ENCODE measurements at regions not wholly inside any gene's neighbourhood (a gene's known extent, or its start where the extent isn't known, plus 50 kb on each side); places are given as distances from the start of the nearest gene placed in this dataset.

GRCh38 chr4:57331959-57332358, 221.8 kb upstream of the IGFBP7 start:
- Histone ChIP-seq H3K9me3 (ENCODE audit: low read length) (no peaks in the 10 kb centered on the region), H2AFZ (ENCODE audit: low read length) (no peak overlapping the region), H3K4me1 (ENCODE audit: insufficient read depth, low read length) (no peaks in the 10 kb centered on the region), H3K27me3 (ENCODE audit: low read length) (peaks cover 19% of the 10 kb centered on the region; the same call in 1 of the 2 replicates), H3K36me3 (ENCODE audit: low read depth, low read length) (no peaks in the 10 kb centered on the region), H3K9ac (ENCODE audit: low read length) (no peak overlapping the region), H4K20me1 (ENCODE audit: low read length) (no peaks in the 10 kb centered on the region), H3K4me2 (ENCODE audit: low read length) (no peak overlapping the region), H3K27ac (ENCODE audit: low read length) (no peak overlapping the region), H3K4me3 (ENCODE audit: low read length) (no peak overlapping the region), H3K9me2 (replicated peaks; ENCODE audit: low read length) (no peaks in the 10 kb centered on the region), H3F3A (ENCODE audit: low read length, unreplicated experiment) (no peaks in the 10 kb centered on the region), H3K79me2 (ENCODE audit: low read length) (no peaks in the 10 kb centered on the region)
- POLR2A ChIA-PET (ENCODE audit: unreplicated experiment), result interaction anchor here (0.6 kb wide), 1 partner anchor 1777 kb away, joined by 3 read pairs; no protein-coding TSS in a partner anchor
- intact Hi-C loops (cut with micrococcal nuclease), result no loop called here
- no TSS peak for BruUV-seq (replicated peaks)
- no peak for DNase-seq
- TF ChIP-seq EZH2phosphoT487 (IDR thresholded peaks at IDR 0.05; ENCODE audit: borderline replicate concordance, low read length) (no peak), EZH2 (IDR thresholded peaks at IDR 0.05; ENCODE audit: low read length, unreplicated experiment) (no peak)
- TF ChIP-seq, protein P1, sequence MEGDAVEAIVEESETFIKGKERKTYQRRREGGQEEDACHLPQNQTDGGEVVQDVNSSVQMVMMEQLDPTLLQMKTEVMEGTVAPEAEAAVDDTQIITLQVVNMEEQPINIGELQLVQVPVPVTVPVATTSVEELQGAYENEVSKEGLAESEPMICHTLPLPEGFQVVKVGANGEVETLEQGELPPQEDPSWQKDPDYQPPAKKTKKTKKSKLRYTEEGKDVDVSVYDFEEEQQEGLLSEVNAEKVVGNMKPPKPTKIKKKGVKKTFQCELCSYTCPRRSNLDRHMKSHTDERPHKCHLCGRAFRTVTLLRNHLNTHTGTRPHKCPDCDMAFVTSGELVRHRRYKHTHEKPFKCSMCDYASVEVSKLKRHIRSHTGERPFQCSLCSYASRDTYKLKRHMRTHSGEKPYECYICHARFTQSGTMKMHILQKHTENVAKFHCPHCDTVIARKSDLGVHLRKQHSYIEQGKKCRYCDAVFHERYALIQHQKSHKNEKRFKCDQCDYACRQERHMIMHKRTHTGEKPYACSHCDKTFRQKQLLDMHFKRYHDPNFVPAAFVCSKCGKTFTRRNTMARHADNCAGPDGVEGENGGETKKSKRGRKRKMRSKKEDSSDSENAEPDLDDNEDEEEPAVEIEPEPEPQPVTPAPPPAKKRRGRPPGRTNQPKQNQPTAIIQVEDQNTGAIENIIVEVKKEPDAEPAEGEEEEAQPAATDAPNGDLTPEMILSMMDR (conservative IDR thresholded peaks at IDR 0.05; ENCODE audit: low read depth, low read length), result no peak
- no peak for ATAC-seq
- CTCF ChIA-PET, result no interaction called here

DNA sequence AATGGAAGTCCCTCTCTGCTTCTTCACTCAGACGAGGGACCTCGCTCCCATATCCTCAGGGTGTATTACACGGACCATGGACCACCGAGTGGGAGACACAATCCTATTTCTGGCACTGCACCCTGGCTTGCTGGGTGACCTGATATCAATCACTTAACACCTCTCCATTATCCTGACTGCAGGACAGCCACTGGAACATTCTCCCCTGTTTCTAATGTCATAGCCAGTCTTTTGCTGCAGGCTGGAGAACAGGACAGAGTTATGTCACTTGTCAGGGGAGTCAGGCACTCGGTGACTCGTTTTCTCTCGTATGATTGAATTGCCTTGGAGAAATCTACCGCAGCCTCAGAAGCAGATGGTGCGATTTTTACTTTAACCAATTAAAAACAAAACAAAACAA, 219.1 kb upstream of the IGFBP7 start:
- 0 out of 2 replicates have a peak overlapping the region, but pooled peaks have one; percentile 0 for H2AFZ ChIP-seq (ENCODE audit: low read length)
- H3K27me3 ChIP-seq (ENCODE audit: low read length), result peaks cover 20% of the 10 kb centered on the region; the same call in 1 of the 2 replicates
- no peaks in the 10 kb centered on the region for H3F3A ChIP-seq (ENCODE audit: low read length, unreplicated experiment)
- H3K4me3 ChIP-seq (ENCODE audit: low read length), result no peak overlapping the region
- DNase-seq, result no peak
- H3K9ac ChIP-seq (ENCODE audit: low read length), result no peak overlapping the region
- H3K36me3 ChIP-seq (ENCODE audit: low read depth, low read length), result no peaks in the 10 kb centered on the region
- intact Hi-C loops (cut with micrococcal nuclease), result no loop called here
- ChIA-PET CTCF (no interaction called here), POLR2A (ENCODE audit: unreplicated experiment) (no interaction called here)
- BruUV-seq (replicated peaks), result no TSS peak
- no peaks in the 10 kb centered on the region for H4K20me1 ChIP-seq (ENCODE audit: low read length)
- no peak overlapping the region for H3K27ac ChIP-seq (ENCODE audit: low read length)
- no peaks in the 10 kb centered on the region for H3K9me2 ChIP-seq (replicated peaks; ENCODE audit: low read length)
- H3K4me1 ChIP-seq (ENCODE audit: insufficient read depth, low read length), result no peaks in the 10 kb centered on the region
- ATAC-seq, result no peak
- no peaks in the 10 kb centered on the region for H3K79me2 ChIP-seq (ENCODE audit: low read length)
- no peaks in the 10 kb centered on the region for H3K9me3 ChIP-seq (ENCODE audit: low read length)
- H3K4me2 ChIP-seq (ENCODE audit: low read length), result no peak overlapping the region
- TF ChIP-seq EZH2 (IDR thresholded peaks at IDR 0.05; ENCODE audit: low read length, unreplicated experiment) (no peak), EZH2phosphoT487 (IDR thresholded peaks at IDR 0.05; ENCODE audit: borderline replicate concordance, low read length) (no peak)
- TF ChIP-seq, protein P1 (conservative IDR thresholded peaks at IDR 0.05; ENCODE audit: low read depth, low read length), result no peak

GRCh38 chr4:57324673-57325307, 214.6 kb upstream of the IGFBP7 start:
- no peaks in the 10 kb centered on the region for H3K9me2 ChIP-seq (replicated peaks; ENCODE audit: low read length)
- intact Hi-C loops (cut with micrococcal nuclease), result no loop called here
- DNase-seq (no peak), ATAC-seq (no peak)
- BruUV-seq (replicated peaks), result no TSS peak
- no peak overlapping the region for H3K4me2 ChIP-seq (ENCODE audit: low read length)
- no peaks in the 10 kb centered on the region for H3K9me3 ChIP-seq (ENCODE audit: low read length)
- ChIA-PET CTCF (no interaction called here), POLR2A (ENCODE audit: unreplicated experiment) (no interaction called here)
- H3K79me2 ChIP-seq (ENCODE audit: low read length), result no peaks in the 10 kb centered on the region
- H3K4me3 ChIP-seq (ENCODE audit: low read length), result no peak overlapping the region
- no peak overlapping the region for H2AFZ ChIP-seq (ENCODE audit: low read length)
- H3K36me3 ChIP-seq (ENCODE audit: low read depth, low read length), result no peaks in the 10 kb centered on the region
- TF ChIP-seq, protein P1 (conservative IDR thresholded peaks at IDR 0.05; ENCODE audit: low read depth, low read length), result no peak
- TF ChIP-seq EZH2phosphoT487 (IDR thresholded peaks at IDR 0.05; ENCODE audit: borderline replicate concordance, low read length) (no peak), EZH2 (IDR thresholded peaks at IDR 0.05; ENCODE audit: low read length, unreplicated experiment) (no peak)
- no peaks in the 10 kb centered on the region for H3K4me1 ChIP-seq (ENCODE audit: insufficient read depth, low read length)
- peaks cover 12% of the 10 kb centered on the region; the same call in 1 of the 2 replicates for H3K27me3 ChIP-seq (ENCODE audit: low read length)
- H3K9ac ChIP-seq (ENCODE audit: low read length), result no peak overlapping the region
- H3K27ac ChIP-seq (ENCODE audit: low read length), result no peak overlapping the region
- H4K20me1 ChIP-seq (ENCODE audit: low read length), result no peaks in the 10 kb centered on the region
- no peaks in the 10 kb centered on the region for H3F3A ChIP-seq (ENCODE audit: low read length, unreplicated experiment)

Measured in PC-3 (cell line).